Testis (tissue), 2 donors: ENCODE measurements at regions not wholly inside any gene's neighbourhood (a gene's known extent, or its start where the extent isn't known, plus 50 kb on each side); places are given as distances from the start of the nearest gene placed in this dataset.

Experiments
- DNase-seq: peaks from one replicate; pipeline ENCODE4 v3.0.0-alpha.2; 2019
- H3K27ac ChIP-seq, 2 donors: fragments of 200-600 bp; sonication (generic); one replicate each; pipeline ENCODE4 v1.5.1; 2019
- H3K27me3 ChIP-seq: fragments of 200-600 bp; sonication (generic); one replicate; pipeline ENCODE4 v1.5.1; 2019
- H3K36me3 ChIP-seq: fragments of 200-600 bp; sonication (generic); one replicate; pipeline ENCODE4 v1.5.1; 2017; ENCODE audit warnings: low read depth; ENCODE audit errors: missing control alignments
- H3K4me1 ChIP-seq: fragments of 200-600 bp; sonication (generic); one replicate; pipeline ENCODE4 v1.5.1; 2019
- H3K4me3 ChIP-seq, 2 donors: fragments of 200-600 bp; sonication (generic); one replicate each; pipeline ENCODE4 v1.5.1; 2017 to 2019
- H3K9me3 ChIP-seq: fragments of 200-600 bp; sonication (generic); one replicate; pipeline ENCODE4 v1.5.1; 2017
- POLR2A ChIP-seq: fragments of 450-650 bp; IDR thresholded peaks from one replicate; pipeline ENCODE4 v1.6.1; 2017; ENCODE audit warnings: antibody characterized with exemption, mild to moderate bottlenecking, moderate library complexity
- WGBS, 2 donors: methylation state at CpG; one replicate each; pipeline ENCODE4 v1.1.5; 2018; 5-methylcytosine and 5-hydroxymethylcytosine counted together
- intact Hi-C: fragments of 100-400 bp; cut with DNase I; formaldehyde crosslinking; loops from one replicate; pipeline ENCODE4 v1.15.1; 2023; ENCODE audit warnings: low total_unique reads
- TF ChIP-seq, protein P1 (sequence below), 3 experiments: fragments of 450-650 bp in 2 of 3; fragments of 200-600 bp in 1 of 3; sonication (generic) in 1 of 3; IDR thresholded peaks; one replicate each; pipeline ENCODE4 v1.5.1; 2016 to 2019; ENCODE audit warnings: antibody characterized with exemption in 3 of 3, mild to moderate bottlenecking in 2 of 3, moderate library complexity in 1 of 3

DNA sequence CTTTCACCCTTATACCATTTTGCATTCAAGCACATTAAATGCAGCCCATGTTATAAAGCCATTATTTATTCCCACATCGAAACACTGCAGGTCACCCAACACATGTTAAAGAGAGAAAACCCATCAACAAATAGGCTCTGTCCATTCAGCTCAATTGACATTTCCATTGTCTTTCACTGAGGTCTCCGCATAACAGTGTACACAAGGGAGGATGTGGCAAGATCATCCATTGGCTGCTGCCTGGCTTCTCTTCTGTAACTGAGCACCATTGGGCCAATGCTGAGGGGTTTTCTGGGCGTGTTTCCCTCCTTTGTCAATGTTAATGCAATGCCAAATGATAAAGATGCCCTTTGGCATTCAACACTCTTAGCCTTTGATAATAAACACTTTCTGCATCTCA, 278.1 kb upstream of the SP4 start:
- Histone ChIP-seq H3K27me3 (no peaks in the 10 kb centered on the region), H3K36me3 (no peaks in the 10 kb centered on the region), H3K27ac (no peak overlapping the region), H3K4me3 (no peak overlapping the region), H3K4me1 (no peaks in the 10 kb centered on the region), H3K9me3 (no peaks in the 10 kb centered on the region)
- intact Hi-C loops = no loop called here
- 87 to 93% methylated on average over 3 of the region's 3 CpGs for WGBS, 2 donors
- TF ChIP-seq POLR2A = no peak
- TF ChIP-seq, protein P1, sequence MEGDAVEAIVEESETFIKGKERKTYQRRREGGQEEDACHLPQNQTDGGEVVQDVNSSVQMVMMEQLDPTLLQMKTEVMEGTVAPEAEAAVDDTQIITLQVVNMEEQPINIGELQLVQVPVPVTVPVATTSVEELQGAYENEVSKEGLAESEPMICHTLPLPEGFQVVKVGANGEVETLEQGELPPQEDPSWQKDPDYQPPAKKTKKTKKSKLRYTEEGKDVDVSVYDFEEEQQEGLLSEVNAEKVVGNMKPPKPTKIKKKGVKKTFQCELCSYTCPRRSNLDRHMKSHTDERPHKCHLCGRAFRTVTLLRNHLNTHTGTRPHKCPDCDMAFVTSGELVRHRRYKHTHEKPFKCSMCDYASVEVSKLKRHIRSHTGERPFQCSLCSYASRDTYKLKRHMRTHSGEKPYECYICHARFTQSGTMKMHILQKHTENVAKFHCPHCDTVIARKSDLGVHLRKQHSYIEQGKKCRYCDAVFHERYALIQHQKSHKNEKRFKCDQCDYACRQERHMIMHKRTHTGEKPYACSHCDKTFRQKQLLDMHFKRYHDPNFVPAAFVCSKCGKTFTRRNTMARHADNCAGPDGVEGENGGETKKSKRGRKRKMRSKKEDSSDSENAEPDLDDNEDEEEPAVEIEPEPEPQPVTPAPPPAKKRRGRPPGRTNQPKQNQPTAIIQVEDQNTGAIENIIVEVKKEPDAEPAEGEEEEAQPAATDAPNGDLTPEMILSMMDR (IDR thresholded peaks at IDR 0.05) = no peak
- DNase-seq = no peak

DNA sequence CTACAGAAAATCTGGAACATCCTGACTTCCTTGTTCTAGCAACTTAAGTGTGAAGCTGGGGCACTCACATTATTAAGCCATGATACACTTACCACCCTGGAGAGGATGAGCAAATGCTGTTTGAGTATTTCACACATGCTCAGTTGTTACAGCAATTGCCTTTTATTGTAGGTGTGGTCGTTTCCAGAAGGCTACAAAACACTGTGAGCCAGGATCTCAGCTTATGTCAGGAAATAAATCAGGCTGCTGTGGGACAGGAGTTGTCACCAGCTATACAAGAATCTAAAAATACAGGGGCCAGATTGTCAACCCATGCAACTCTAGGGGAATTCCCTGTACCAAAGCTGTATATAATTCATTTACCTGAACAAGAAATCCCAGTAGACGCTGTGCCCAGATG, 273.3 kb upstream of the SP4 start:
- Histone ChIP-seq H3K9me3 (no peaks in the 10 kb centered on the region), H3K4me3 (no peak overlapping the region), H3K27ac (no peak overlapping the region), H3K36me3 (no peaks in the 10 kb centered on the region), H3K27me3 (no peaks in the 10 kb centered on the region), H3K4me1 (no peaks in the 10 kb centered on the region)
- no peak for DNase-seq
- TF ChIP-seq POLR2A = no peak
- TF ChIP-seq, protein P1 (IDR thresholded peaks at IDR 0.05) = no peak
- intact Hi-C loops = no loop called here
- 57 to 59% methylated on average over 2 of the region's 2 CpGs for WGBS, 2 donors

- 68 to 92% methylated on average over 1 of the region's 1 CpG for WGBS, 2 donors
- H3K27me3 ChIP-seq = no peaks in the 10 kb centered on the region
- intact Hi-C loops = no loop called here
- no peak overlapping the region for H3K4me3 ChIP-seq
- no peaks in the 10 kb centered on the region for H3K9me3 ChIP-seq
- no peak for DNase-seq
- no peak overlapping the region for H3K27ac ChIP-seq
- TF ChIP-seq, protein P1 (IDR thresholded peaks at IDR 0.05) = no peak
- TF ChIP-seq POLR2A = no peak
- no peaks in the 10 kb centered on the region for H3K36me3 ChIP-seq
- H3K4me1 ChIP-seq = no peaks in the 10 kb centered on the region
Measured at GRCh38 chr7:21159506-21159905, 268.4 kb upstream of the SP4 start.

- intact Hi-C loops = no loop called here
- no peak for DNase-seq
- Histone ChIP-seq H3K27ac (no peak overlapping the region), H3K27me3 (no peaks in the 10 kb centered on the region), H3K36me3 (no peaks in the 10 kb centered on the region), H3K4me3 (no peak overlapping the region), H3K4me1 (no peaks in the 10 kb centered on the region), H3K9me3 (no peaks in the 10 kb centered on the region)
- TF ChIP-seq, protein P1 (IDR thresholded peaks at IDR 0.05) = no peak
- no peak for TF ChIP-seq POLR2A
- 83 to 86% methylated on average over 5 of the region's 5 CpGs for WGBS, 2 donors
Measured at GRCh38 chr7:21160401-21160800, 267.5 kb upstream of the SP4 start.

DNA sequence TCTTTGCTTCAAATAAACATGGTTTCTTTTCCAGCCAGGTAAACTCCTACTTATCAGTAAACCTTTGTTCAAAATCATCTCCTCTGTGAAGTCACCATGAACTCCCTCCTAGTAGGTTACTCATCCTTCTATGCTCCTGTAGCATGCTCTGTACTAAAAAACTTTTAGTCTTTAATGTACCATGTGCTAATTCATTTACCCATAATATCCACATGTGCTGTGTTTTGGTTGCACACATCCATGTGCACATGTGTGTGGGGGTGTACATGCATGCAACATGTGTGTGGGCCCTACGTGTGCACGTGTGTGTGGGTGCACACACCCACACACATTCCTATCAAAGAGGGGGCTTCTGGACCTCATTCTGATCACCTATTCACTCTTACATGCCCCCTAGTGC, 259.9 kb upstream of the SP4 start:
- H3K36me3 ChIP-seq = no peaks in the 10 kb centered on the region
- TF ChIP-seq, protein P1 (IDR thresholded peaks at IDR 0.05) = no peak
- no peak for TF ChIP-seq POLR2A
- H3K9me3 ChIP-seq = no peaks in the 10 kb centered on the region
- no peaks in the 10 kb centered on the region for H3K27me3 ChIP-seq
- no peak overlapping the region for H3K27ac ChIP-seq
- H3K4me1 ChIP-seq = no peaks in the 10 kb centered on the region
- intact Hi-C loops = no loop called here
- WGBS, 2 donors = 70 to 73% methylated on average over 2 of the region's 2 CpGs
- no peak for DNase-seq
- H3K4me3 ChIP-seq = no peak overlapping the region
